ENCODE measurements at regions not wholly inside any gene's neighbourhood (a gene's known extent, or its start where the extent isn't known, plus 50 kb on each side); places are given as distances from the start of the nearest gene placed in this dataset.

DNA sequence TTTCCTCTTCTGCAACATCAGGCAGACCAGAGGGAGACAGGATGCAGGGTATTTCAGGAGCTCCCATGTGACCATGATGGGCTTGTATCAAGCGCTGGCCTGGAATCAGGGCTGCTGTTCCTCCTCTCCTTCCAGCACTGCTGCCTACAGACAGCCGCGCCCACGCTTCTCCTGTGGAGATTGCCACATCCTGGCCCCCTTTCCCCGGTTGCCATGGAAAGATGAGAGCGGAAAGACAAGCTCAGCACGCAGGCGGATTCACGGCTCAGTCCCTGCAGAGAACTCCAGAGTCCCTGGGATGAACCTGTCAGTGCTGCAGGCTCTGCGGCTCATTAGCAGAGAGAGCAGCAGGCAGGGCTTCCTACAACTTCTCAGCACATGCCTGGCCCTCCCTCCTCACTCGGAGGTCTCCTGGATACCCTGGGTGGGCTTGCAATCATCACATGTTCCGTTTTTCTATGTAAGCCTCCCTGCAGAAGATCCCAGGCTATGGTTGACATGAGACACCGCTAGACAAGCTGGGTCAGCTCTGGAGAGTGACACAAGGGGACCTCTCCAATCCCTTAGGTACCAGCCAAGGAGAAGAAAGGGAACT lies 497.8 kb upstream of the MYT1L start:
- peaks cover 3% of the 10 kb centered on the region for H3K27me3 ChIP-seq (ENCODE audit: control insufficient read depth, insufficient read depth, low read length)
- DNase-seq (ENCODE audit: low read depth) = no peak
- H3K36me3 ChIP-seq (ENCODE audit: control insufficient read depth, insufficient read depth, low read length) = no peaks in the 10 kb centered on the region
- TF ChIP-seq, protein P1, sequence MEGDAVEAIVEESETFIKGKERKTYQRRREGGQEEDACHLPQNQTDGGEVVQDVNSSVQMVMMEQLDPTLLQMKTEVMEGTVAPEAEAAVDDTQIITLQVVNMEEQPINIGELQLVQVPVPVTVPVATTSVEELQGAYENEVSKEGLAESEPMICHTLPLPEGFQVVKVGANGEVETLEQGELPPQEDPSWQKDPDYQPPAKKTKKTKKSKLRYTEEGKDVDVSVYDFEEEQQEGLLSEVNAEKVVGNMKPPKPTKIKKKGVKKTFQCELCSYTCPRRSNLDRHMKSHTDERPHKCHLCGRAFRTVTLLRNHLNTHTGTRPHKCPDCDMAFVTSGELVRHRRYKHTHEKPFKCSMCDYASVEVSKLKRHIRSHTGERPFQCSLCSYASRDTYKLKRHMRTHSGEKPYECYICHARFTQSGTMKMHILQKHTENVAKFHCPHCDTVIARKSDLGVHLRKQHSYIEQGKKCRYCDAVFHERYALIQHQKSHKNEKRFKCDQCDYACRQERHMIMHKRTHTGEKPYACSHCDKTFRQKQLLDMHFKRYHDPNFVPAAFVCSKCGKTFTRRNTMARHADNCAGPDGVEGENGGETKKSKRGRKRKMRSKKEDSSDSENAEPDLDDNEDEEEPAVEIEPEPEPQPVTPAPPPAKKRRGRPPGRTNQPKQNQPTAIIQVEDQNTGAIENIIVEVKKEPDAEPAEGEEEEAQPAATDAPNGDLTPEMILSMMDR (IDR thresholded peaks at IDR 0.05; ENCODE audit: insufficient read depth, low read length, poor library complexity, severe bottlenecking) = no peak
- no peak overlapping the region for H3K4me3 ChIP-seq (ENCODE audit: low read depth, low read length)

DNA sequence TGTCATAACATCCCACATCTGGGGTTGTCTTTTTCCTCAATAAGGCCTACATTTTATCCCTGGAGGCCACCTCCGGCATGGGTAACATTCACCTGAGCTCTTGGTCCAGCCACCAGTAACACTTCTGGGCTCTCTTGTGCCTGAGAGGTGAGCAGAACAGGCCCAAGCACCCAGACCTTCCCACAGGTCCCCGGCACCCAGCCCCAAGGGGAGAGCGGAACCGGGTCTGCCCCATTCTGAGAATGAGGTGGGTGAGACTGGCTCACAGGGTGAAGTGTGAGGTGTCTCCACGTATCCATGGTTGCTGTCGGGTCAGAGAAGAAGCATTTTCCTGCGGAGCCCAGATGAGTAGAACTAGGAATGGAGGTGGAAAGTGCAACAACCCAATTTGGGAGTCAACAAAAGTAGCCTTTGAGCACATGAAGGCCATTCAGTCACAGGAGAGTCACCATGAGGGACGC lies 496.7 kb upstream of the MYT1L start:
- H3K36me3 ChIP-seq (ENCODE audit: control insufficient read depth, insufficient read depth, low read length) = no peaks in the 10 kb centered on the region
- H3K27me3 ChIP-seq (ENCODE audit: control insufficient read depth, insufficient read depth, low read length) = peaks cover 3% of the 10 kb centered on the region
- TF ChIP-seq, protein P1 (IDR thresholded peaks at IDR 0.05; ENCODE audit: insufficient read depth, low read length, poor library complexity, severe bottlenecking) = no peak
- no peak overlapping the region for H3K4me3 ChIP-seq (ENCODE audit: low read depth, low read length)
- DNase-seq (ENCODE audit: low read depth) = no peak

DNA sequence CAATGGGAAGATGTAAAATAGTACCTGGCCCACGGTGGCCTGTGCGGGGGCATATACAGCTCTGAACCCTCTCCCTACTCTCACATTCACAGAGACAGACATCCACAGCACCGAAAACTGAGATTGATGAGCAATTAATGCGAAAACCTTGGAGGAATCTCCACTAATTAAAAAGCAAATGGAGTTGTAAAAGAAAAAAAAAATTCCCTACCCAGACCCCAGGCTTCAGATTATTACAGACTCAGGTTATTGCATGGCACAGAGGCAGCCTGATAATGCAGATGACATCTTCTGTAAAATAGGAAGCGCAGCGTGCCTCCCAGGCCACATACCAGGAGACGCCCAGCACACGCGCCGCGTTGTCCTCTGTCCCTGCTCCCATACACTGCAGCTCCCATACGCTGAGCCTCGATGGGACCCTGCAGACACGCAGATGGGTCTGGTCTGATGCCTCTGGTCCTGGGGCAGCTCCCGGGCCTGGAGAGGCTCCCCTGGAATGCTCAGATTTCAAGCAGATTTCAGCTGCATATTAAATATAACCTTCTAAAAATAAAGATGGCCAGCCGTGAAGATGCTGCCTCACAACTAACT lies 496.1 kb upstream of the MYT1L start:
- Histone ChIP-seq H3K4me3 (ENCODE audit: low read depth, low read length) (no peak overlapping the region), H3K36me3 (ENCODE audit: control insufficient read depth, insufficient read depth, low read length) (no peaks in the 10 kb centered on the region), H3K27me3 (ENCODE audit: control insufficient read depth, insufficient read depth, low read length) (peaks cover 3% of the 10 kb centered on the region)
- DNase-seq (ENCODE audit: low read depth) = no peak
- TF ChIP-seq, protein P1 (IDR thresholded peaks at IDR 0.05; ENCODE audit: insufficient read depth, low read length, poor library complexity, severe bottlenecking) = no peak

DNA sequence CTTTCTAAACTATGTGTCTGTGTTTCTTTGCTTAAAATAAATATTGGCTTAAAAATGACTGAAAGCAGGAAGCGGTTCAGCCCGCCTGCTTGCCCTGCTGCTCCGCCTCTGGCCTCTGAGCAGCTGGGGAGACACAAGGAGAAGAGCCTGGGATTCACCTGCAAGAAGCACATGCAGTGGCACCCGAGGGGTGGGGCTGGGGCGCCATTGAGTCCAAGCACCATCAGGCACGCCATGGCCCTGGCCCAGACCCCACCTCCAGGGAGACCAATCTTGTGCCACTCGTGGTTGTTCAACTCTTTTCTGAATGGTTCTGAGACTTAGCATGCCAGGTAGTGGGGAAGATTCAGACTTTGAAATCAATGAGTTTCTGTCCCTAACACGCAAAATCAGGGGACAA lies 495.5 kb upstream of the MYT1L start:
- Histone ChIP-seq H3K27me3 (ENCODE audit: control insufficient read depth, insufficient read depth, low read length) (peaks cover 3% of the 10 kb centered on the region), H3K36me3 (ENCODE audit: control insufficient read depth, insufficient read depth, low read length) (no peaks in the 10 kb centered on the region), H3K4me3 (ENCODE audit: low read depth, low read length) (no peak overlapping the region)
- TF ChIP-seq, protein P1 (IDR thresholded peaks at IDR 0.05; ENCODE audit: insufficient read depth, low read length, poor library complexity, severe bottlenecking) = no peak
- no peak for DNase-seq (ENCODE audit: low read depth)

DNA sequence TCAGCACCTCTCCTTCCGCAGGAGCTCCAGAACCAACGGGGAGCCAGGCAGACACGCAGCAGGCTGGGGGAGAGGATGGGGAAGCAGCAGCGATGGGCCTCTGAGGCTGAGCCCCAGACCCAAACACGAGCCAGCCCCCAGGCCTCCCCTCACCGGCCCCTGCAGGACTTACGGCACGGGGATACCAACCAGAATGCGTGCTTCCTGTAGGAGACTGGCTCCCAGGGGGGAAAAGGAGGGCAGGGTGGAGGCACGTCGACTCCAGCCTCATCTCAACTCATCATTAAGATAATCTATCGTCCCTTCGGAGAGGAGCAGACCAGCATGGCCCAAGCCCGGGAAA lies 495.1 kb upstream of the MYT1L start:
- TF ChIP-seq, protein P1 (IDR thresholded peaks at IDR 0.05; ENCODE audit: insufficient read depth, low read length, poor library complexity, severe bottlenecking) = no peak
- H3K4me3 ChIP-seq (ENCODE audit: low read depth, low read length) = no peak overlapping the region
- no peak for DNase-seq (ENCODE audit: low read depth)
- H3K36me3 ChIP-seq (ENCODE audit: control insufficient read depth, insufficient read depth, low read length) = no peaks in the 10 kb centered on the region
- H3K27me3 ChIP-seq (ENCODE audit: control insufficient read depth, insufficient read depth, low read length) = peaks cover 3% of the 10 kb centered on the region

Data from kidney epithelial cell (primary cell).